WTC11 (cell line): ENCODE measurements at regions not wholly inside any gene's neighbourhood (a gene's known extent, or its start where the extent isn't known, plus 50 kb on each side); places are given as distances from the start of the nearest gene placed in this dataset.

Experiments used
- ATF1 ChIP-seq: sonication (generic); formaldehyde crosslinking; IDR thresholded peaks from 2 replicates; pipeline ENCODE4 v1.8.1; 2023; ENCODE audit warnings: mild to moderate bottlenecking, moderate library complexity, missing genetic modification reagents
- ATF2 ChIP-seq: sonication (generic); formaldehyde crosslinking; IDR thresholded peaks from 2 replicates; pipeline ENCODE4 v1.8.1; 2022; ENCODE audit warnings: low read depth, missing genetic modification reagents, borderline replicate concordance
- CTCF ChIP-seq: fragments of 200-600 bp; IDR thresholded peaks from 2 replicates; pipeline ENCODE4 v1.8.0; 2022; ENCODE audit warnings: antibody characterized with exemption
- HMGXB4 ChIP-seq: sonication (generic); formaldehyde crosslinking; IDR thresholded peaks from 2 replicates; pipeline ENCODE4 v1.8.1; 2023; ENCODE audit warnings: mild to moderate bottlenecking, moderate library complexity, missing genetic modification reagents
- OVOL2 ChIP-seq: fragments of 250-450 bp; sonication (Bioruptor Pico); IDR thresholded peaks from 2 replicates; pipeline ENCODE4 v1.9.0; 2021; ENCODE audit warnings: mild to moderate bottlenecking, borderline replicate concordance
- PRRX2 ChIP-seq: fragments of 250-450 bp; sonication (Bioruptor Pico); IDR thresholded peaks from 2 replicates; pipeline ENCODE4 v1.8.0; 2021; ENCODE audit warnings: mild to moderate bottlenecking
- SMAD4 ChIP-seq: sonication (generic); formaldehyde crosslinking; IDR thresholded peaks from 2 replicates; pipeline ENCODE4 v1.8.0; 2022; ENCODE audit warnings: mild to moderate bottlenecking, missing genetic modification reagents
- USF1 ChIP-seq: sonication (generic); formaldehyde crosslinking; IDR thresholded peaks from 2 replicates; pipeline ENCODE4 v1.8.0; 2022; ENCODE audit warnings: mild to moderate bottlenecking, missing genetic modification reagents
- ZBTB21 ChIP-seq: sonication (generic); formaldehyde crosslinking; IDR thresholded peaks from 2 replicates; pipeline ENCODE4 v1.8.1; 2023; ENCODE audit warnings: mild to moderate bottlenecking, missing genetic modification reagents, borderline replicate concordance
- ZNF281 ChIP-seq: sonication (generic); formaldehyde crosslinking; IDR thresholded peaks from 2 replicates; pipeline ENCODE4 v1.8.0; 2023; ENCODE audit warnings: mild to moderate bottlenecking, missing genetic modification reagents
- ZNF396 ChIP-seq: fragments of 250-450 bp; sonication (Bioruptor Pico); IDR thresholded peaks from 2 replicates; pipeline ENCODE4 v1.8.0; 2021; ENCODE audit warnings: mild to moderate bottlenecking, moderate library complexity, borderline replicate concordance

- TF ChIP-seq USF1 (CRISPR knock-in tag) = no peak
- TF ChIP-seq ATF2 (CRISPR knock-in tag) = no peak
- no peak for TF ChIP-seq ZNF396
- no peak for TF ChIP-seq SMAD4 (CRISPR knock-in tag)
- no peak for TF ChIP-seq CTCF
- no peak for TF ChIP-seq ZBTB21 (CRISPR knock-in tag)
- TF ChIP-seq HMGXB4 = no peak
- TF ChIP-seq ATF1 (CRISPR knock-in tag) = no peak
- TF ChIP-seq PRRX2 = no peak
- no peak for TF ChIP-seq ZNF281 (CRISPR knock-in tag)
- no peak for TF ChIP-seq OVOL2 (CRISPR knock-in tag)
Observed at GRCh38 chr1:59155351-59155750, 141.5 kb upstream of the FGGY start.
